GM04503 (cell line): ENCODE measurements at regions not wholly inside any gene's neighbourhood (a gene's known extent, or its start where the extent isn't known, plus 50 kb on each side); places are given as distances from the start of the nearest gene placed in this dataset.

Experiments
- DNase-seq: peaks from one replicate; pipeline ENCODE4 v3.0.0-alpha.2; 2012; ENCODE audit warnings: low read depth

- no peak for DNase-seq
Measured at GRCh38 chr11:112715056-112715455, 246.2 kb upstream of the NCAM1 start.

- no peak for DNase-seq
Measured at GRCh38 chr11:112718483-112718882, 242.7 kb upstream of the NCAM1 start.

GRCh38 chr11:112719736-112720525 is 241.3 kb upstream of the NCAM1 start:
- DNase-seq = no peak

- no peak for DNase-seq
Measured at GRCh38 chr11:112722148-112722547, 239.1 kb upstream of the NCAM1 start.

- no peak for DNase-seq
Measured at GRCh38 chr11:112722876-112723275, 238.3 kb upstream of the NCAM1 start.

- DNase-seq = no peak
Measured at GRCh38 chr11:112723676-112724495, 237.3 kb upstream of the NCAM1 start.

- no peak for DNase-seq
Measured at GRCh38 chr11:112724496-112724790, 236.8 kb upstream of the NCAM1 start.

- no peak for DNase-seq
Measured at GRCh38 chr11:112725636-112726035, 235.6 kb upstream of the NCAM1 start.

GRCh38 chr11:112727341-112727841 is 233.8 kb upstream of the NCAM1 start:
- DNase-seq = no peak

GRCh38 chr11:112728288-112728687 is 232.9 kb upstream of the NCAM1 start:
- DNase-seq = no peak

- DNase-seq = no peak
Measured at GRCh38 chr11:112728716-112729115, 232.5 kb upstream of the NCAM1 start.

GRCh38 chr11:112730591-112730990 is 230.6 kb upstream of the NCAM1 start:
- DNase-seq = no peak

- DNase-seq = no peak
Measured at GRCh38 chr11:112731538-112731937, 229.7 kb upstream of the NCAM1 start.

- no peak for DNase-seq
Measured at GRCh38 chr11:112732031-112732430, 229.2 kb upstream of the NCAM1 start.

- no peak for DNase-seq
Measured at GRCh38 chr11:112734207-112734606, 227.0 kb upstream of the NCAM1 start.

GRCh38 chr11:112735470-112735869 is 225.8 kb upstream of the NCAM1 start:
- no peak for DNase-seq

- DNase-seq = no peak
Measured at GRCh38 chr11:112744041-112744440, 217.2 kb upstream of the NCAM1 start.

- DNase-seq = no peak
Measured at GRCh38 chr11:112745973-112746372, 215.2 kb upstream of the NCAM1 start.

GRCh38 chr11:112748252-112748651 is 213.0 kb upstream of the NCAM1 start:
- no peak for DNase-seq

- DNase-seq = no peak
Measured at GRCh38 chr11:112748713-112749543, 212.3 kb upstream of the NCAM1 start.

- no peak for DNase-seq
Measured at GRCh38 chr11:112751329-112751728, 209.9 kb upstream of the NCAM1 start.

- no peak for DNase-seq
Measured at GRCh38 chr11:112751772-112752171, 209.4 kb upstream of the NCAM1 start.
